Thyroid gland (tissue), 4 donors: ENCODE measurements at regions not wholly inside any gene's neighbourhood (a gene's known extent, or its start where the extent isn't known, plus 50 kb on each side); places are given as distances from the start of the nearest gene placed in this dataset.

Experiments
- DNase-seq, 2 donors: peaks; one replicate each; pipeline ENCODE4 v3.0.0-alpha.2; 2019
- H3K27ac ChIP-seq, 3 donors: fragments of 200-600 bp; sonication (generic); 1 replicate in 2 of 3; 2 replicates in 1 of 3; pipeline ENCODE4 v1.5.1; 2016 to 2019; ENCODE audit warnings: mild to moderate bottlenecking in 1 of 3, moderate library complexity in 1 of 3
- H3K27me3 ChIP-seq: fragments of 200-600 bp; sonication (generic); one replicate; pipeline ENCODE4 v1.5.1; 2019
- H3K36me3 ChIP-seq, 2 donors: fragments of 200-600 bp; sonication (generic); one replicate each; pipeline ENCODE4 v1.5.1; 2016 to 2019
- H3K4me1 ChIP-seq, 2 donors: fragments of 200-600 bp; sonication (generic); one replicate each; pipeline ENCODE4 v1.5.1; 2017 to 2019
- H3K4me3 ChIP-seq, 3 donors: fragments of 200-600 bp; sonication (generic); replicated peaks in 1 of 3; 1 replicate in 2 of 3; 2 replicates in 1 of 3; pipeline ENCODE4 v1.5.1; 2016; ENCODE audit warnings: mild to moderate bottlenecking in 1 of 3
- H3K9me3 ChIP-seq: fragments of 200-600 bp; sonication (generic); one replicate; pipeline ENCODE4 v1.5.1; 2017
- POLR2A ChIP-seq, 2 donors: fragments of 450-650 bp; IDR thresholded peaks; one replicate each; pipeline ENCODE4 v1.6.1; 2017; ENCODE audit warnings: antibody characterized with exemption in 2 of 2, mild to moderate bottlenecking in 2 of 2, moderate library complexity in 1 of 2
- WGBS, 2 donors: methylation state at CpG; one replicate each; pipeline ENCODE4 v1.1.5; 2017; 5-methylcytosine and 5-hydroxymethylcytosine counted together
- intact Hi-C: fragments of 100-400 bp; cut with DNase I; formaldehyde crosslinking; loops from one replicate; pipeline ENCODE4 v1.15.1; 2023
- TF ChIP-seq, protein P1 (sequence below), 6 experiments: fragments of 200-600 bp in 3 of 6; fragments of 450-650 bp in 3 of 6; sonication (generic) in 3 of 6; IDR thresholded peaks; one replicate each; pipeline ENCODE4 v1.5.1; 2016 to 2019; ENCODE audit warnings: antibody characterized with exemption in 6 of 6, mild to moderate bottlenecking in 2 of 6, inconsistent platforms in 1 of 6, moderate library complexity in 1 of 6

DNA sequence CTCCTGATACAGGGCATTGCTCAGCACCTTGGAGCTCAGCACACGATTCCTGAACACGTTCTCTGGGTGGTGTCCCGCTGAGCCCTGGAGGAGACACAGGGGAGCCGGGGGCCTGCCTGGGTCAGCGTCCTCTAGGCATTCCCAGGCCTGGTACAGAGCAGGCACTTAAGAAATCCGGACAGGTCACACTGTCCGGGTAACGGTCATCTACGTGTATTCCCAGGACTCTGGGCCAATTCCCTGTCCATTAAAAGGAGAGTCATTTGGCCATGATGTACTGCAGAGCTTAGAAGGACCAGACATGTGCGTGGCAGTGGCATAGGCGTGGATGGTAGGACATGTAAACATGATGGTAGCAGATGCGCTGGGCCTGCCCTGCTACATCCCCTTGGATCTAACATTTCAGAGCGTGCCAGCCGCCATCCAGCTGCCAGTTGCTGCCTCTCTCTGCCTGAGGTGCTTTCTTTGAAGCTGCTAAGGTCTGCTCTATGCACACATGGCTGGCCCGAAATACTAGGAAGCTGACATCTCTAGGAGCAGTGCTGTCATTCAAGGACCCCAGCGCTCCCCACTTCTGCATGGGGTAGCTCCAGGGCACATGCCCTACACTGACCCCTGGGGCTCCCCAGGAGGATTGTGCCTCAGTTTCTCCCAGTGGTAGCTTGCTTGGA, 273.1 kb upstream of the RTL1 start:
- TF ChIP-seq, protein P1, sequence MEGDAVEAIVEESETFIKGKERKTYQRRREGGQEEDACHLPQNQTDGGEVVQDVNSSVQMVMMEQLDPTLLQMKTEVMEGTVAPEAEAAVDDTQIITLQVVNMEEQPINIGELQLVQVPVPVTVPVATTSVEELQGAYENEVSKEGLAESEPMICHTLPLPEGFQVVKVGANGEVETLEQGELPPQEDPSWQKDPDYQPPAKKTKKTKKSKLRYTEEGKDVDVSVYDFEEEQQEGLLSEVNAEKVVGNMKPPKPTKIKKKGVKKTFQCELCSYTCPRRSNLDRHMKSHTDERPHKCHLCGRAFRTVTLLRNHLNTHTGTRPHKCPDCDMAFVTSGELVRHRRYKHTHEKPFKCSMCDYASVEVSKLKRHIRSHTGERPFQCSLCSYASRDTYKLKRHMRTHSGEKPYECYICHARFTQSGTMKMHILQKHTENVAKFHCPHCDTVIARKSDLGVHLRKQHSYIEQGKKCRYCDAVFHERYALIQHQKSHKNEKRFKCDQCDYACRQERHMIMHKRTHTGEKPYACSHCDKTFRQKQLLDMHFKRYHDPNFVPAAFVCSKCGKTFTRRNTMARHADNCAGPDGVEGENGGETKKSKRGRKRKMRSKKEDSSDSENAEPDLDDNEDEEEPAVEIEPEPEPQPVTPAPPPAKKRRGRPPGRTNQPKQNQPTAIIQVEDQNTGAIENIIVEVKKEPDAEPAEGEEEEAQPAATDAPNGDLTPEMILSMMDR (IDR thresholded peaks at IDR 0.05) = no peak
- no peak for TF ChIP-seq POLR2A (IDR thresholded peaks at IDR 0.05)
- Histone ChIP-seq H3K36me3 (no peaks in the 10 kb centered on the region), H3K4me3 (no peak overlapping the region), H3K4me1 (peaks cover 9 to 13% of the 10 kb centered on the region in 2 donors), H3K9me3 (no peaks in the 10 kb centered on the region), H3K27me3 (no peaks in the 10 kb centered on the region), H3K27ac (no peak overlapping the region)
- DNase-seq = no peak
- intact Hi-C loops = no loop called here
- 87 to 91% methylated on average over 14 of the region's 16 CpGs for WGBS, 2 donors

DNA sequence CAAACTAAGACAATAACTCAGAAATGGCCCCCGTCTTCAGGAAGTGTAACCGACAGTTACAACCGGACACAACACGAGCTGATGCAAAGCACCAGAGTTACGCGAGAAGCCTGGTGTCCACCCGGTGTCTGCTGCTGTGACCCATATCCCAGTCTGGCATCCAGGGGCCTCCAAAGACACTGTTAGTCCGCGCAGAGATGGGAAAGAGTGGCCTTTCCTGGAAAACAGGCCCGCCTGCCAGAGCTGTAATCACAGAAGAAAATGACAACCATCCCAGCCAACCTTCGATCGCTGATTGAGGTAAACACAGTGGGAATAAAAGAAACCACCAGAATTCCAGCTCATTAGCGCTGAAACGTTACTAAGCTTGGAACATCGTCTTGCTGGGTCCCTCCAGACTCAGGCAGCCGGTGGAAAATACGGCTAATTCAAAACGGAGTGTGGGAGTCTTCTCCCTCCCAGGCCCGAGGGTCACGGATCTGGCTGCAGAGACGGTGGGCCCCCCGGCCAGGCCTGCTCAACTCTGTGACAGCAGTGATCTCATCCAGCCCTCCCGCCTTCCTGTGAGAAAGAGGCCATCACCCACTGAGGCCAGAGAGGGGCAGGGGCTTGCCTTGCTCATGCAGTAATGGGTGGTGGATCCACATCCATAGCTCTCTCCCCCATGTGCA, 273.9 kb upstream of the RTL1 start:
- WGBS, 2 donors = 74 to 76% methylated on average over 22 to 23 of the region's 23 CpGs
- no peaks in the 10 kb centered on the region for H3K36me3 ChIP-seq
- no peaks in the 10 kb centered on the region for H3K27me3 ChIP-seq
- H3K4me1 ChIP-seq = peaks cover 9 to 13% of the 10 kb centered on the region in 2 donors
- DNase-seq = no peak
- TF ChIP-seq, protein P1 (IDR thresholded peaks at IDR 0.05) = no peak
- TF ChIP-seq POLR2A (IDR thresholded peaks at IDR 0.05) = no peak
- H3K9me3 ChIP-seq = no peaks in the 10 kb centered on the region
- H3K27ac ChIP-seq = no peak overlapping the region
- intact Hi-C loops = no loop called here
- H3K4me3 ChIP-seq = no peak overlapping the region

DNA sequence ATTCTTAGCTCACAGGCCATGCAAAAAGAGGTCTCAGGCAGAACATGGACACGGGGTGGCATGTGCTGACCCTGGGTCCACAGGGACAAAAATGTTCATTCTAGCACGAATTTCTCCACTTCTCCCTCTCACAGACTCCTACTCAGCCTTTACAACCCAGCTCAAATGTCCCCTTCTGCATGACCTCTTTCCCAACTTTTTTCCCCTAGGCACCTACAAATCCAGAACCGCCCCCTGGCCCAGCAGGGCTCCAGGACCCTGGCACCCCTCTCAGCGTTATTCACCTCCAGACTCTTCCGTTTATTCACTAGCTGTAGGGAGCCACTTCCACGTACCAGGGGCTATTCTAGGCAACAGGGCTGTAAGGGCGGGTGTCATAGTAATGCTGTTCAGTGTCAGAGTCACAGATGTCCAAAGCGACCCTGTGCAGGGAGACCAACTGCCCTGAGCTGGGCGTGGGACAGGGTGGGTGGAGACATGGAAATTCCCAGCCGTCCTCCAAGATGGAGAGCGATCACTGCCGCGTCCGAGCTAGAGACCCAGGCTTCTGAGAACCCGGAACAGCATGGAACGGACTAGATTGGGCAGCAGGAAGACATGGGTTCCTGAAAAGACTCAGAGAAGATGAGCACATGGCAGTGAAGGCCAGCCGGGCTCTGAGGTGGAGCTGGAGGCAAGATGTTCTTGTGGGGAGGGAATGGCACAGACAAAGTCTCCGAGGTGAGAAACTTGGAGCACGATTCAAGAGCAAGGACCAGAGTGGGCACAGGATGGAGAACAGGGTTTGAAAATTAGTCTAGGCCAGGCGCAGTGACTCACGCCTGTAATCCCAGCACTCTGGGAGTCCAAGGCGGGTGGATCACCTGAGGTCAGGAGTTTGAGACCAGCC, 274.9 kb upstream of the RTL1 start:
- intact Hi-C loops = no loop called here
- H3K27me3 ChIP-seq = no peaks in the 10 kb centered on the region
- no peak overlapping the region for H3K4me3 ChIP-seq
- H3K36me3 ChIP-seq = no peaks in the 10 kb centered on the region
- H3K4me1 ChIP-seq = peaks cover 9 to 13% of the 10 kb centered on the region in 2 donors
- TF ChIP-seq, protein P1 (IDR thresholded peaks at IDR 0.05) = no peak
- no peak for TF ChIP-seq POLR2A (IDR thresholded peaks at IDR 0.05)
- no peaks in the 10 kb centered on the region for H3K9me3 ChIP-seq
- WGBS, 2 donors = 91 to 94% methylated on average over 21 to 22 of the region's 22 CpGs
- no peak for DNase-seq
- H3K27ac ChIP-seq = no peak overlapping the region

DNA sequence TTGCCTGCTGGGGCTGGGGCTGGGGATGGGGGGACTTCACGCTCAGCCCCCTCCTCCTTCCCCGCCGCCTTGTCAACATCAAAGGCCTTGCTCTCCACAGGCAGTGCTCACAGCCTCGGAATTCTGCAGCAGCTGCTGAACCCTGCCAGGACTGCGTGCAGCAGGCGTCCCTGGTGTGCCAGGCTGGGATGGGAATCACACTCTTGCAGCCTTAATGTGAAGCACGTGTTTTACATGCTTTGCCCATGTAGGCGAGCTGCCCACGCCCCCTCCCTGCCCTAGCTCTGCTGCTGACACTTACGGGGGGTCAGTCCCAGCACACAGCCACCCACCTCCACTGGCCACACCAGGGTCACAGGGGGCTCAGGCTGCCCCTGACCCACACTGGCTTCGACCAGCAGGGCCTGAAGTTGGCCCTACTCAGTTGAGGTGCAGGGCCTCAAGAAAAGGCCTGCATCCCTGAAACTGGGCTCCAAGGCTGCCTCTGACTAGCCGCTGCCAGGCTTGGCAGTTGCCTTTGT, 276.2 kb upstream of the RTL1 start:
- Histone ChIP-seq H3K27ac (no peak overlapping the region), H3K4me3 (no peak overlapping the region), H3K9me3 (no peaks in the 10 kb centered on the region), H3K36me3 (no peaks in the 10 kb centered on the region), H3K27me3 (no peaks in the 10 kb centered on the region), H3K4me1 (peaks cover 0 to 5% of the 10 kb centered on the region in 2 donors)
- no peak for DNase-seq
- intact Hi-C loops = no loop called here
- 90 to 95% methylated on average over 7 to 11 of the region's 12 CpGs for WGBS, 2 donors
- TF ChIP-seq POLR2A (IDR thresholded peaks at IDR 0.05) = no peak
- TF ChIP-seq, protein P1 (IDR thresholded peaks at IDR 0.05) = no peak
